NCI-H2081 treated with DMSO at 0.1 percent for 48 hours (cell line): ENCODE measurements at regions not wholly inside any gene's neighbourhood (a gene's known extent, or its start where the extent isn't known, plus 50 kb on each side); places are given as distances from the start of the nearest gene placed in this dataset.
"Not testable (repeated sequence)": the region's sequence is repeated elsewhere in the genome, so short reads cannot be mapped to it uniquely, and the experiment has no call there.

Source experiments
- DNase-seq: peaks from one replicate; lab custom pipeline; 2025; lab: John Stamatoyannopoulos, UW

DNA sequence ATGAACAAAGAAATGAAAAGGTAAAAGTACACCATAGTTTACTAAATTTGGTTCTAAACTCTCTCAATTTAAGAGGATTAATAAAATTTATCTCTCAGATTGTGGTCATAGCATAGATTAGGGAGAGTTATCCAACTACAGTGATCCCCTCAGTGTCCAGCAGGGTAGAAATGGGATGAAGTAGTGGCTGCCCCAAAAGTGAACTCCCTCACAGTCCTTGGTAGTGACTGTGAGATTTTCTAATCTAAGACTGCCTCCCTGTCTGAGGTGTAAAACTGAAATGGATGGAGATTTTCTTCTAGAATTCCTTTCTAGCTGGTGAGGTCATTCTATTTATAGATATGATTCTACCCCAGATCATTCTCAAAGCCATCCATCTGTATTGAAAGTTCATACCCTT, 455.5 kb downstream of the ACTL7B start:
- no peak for DNase-seq

DNA sequence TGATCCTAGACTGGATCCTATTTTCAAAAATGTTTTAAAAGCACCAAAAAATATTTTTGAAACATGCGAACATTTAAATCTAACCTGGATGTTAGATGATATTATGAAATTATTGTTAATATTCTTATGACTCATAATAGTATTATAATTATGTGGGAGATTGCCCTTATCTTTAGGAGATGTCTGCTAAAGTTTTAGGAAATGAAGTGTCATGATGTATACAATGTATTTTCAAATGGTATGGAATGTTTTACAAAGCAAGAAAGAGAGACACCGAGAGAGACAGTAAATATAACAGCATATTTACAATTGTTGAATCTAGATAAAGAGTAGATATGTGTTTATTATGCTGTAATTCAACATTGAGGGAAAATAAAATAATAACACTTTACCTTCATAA, 455.9 kb downstream of the ACTL7B start:
- DNase-seq: no peak

DNA sequence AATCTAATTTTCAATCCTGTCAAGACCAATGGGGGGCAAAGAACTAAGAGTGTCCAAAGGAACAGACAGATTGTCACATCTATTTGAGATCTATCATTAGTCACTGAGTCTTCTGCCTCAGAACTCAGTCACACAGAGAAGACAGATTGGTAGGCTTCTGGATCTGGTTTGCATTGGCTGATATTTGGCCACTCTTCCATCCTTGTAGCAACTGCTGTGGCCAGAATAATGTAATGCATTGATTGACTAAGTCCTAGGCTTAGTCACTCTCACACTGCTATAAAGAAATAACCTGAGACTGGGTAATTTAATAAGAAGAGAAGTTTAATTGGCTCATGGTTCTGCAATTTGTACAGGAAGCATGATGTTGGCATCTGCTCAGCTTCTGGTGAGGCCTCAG, 458.5 kb downstream of the ACTL7B start:
- no peak for DNase-seq

DNA sequence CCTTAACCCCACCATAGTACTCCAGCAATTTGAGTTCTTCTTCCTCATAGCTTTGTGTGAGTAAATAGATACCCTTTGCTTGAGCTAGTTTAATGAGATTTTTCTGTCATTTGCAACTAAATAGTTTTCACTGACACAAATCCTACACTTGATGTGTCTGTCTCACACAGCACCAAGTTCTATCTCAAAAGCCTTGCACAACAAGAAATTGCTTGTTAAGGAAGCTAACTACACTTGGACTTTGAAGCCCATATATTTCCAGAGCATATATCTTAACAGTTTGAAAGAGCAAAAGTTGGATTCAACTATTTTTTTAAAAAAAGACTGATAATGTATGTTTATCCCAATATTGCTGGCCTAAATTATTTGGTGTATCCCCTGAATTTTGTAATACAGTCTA, 459.2 kb downstream of the ACTL7B start:
- DNase-seq: no peak

DNA sequence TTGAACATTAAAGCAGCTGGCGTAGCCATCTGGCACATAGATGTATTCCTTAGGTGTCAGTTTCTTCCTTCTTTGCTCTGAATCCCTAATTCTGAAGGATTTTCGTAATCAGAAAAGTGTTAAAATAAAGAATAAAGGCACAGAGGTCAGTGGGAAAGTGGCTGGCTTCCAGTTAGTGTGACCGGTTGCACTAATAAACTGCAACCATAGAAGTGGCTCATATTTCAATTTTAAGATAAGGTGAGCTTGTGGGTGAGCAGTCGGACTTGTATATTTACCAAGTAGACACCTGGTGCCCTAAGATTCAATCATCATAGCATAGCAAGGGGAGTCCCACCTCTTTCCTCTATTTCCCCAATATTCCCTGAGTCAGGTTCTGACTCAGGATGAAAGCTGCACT, 459.6 kb downstream of the ACTL7B start:
- no peak for DNase-seq

DNA sequence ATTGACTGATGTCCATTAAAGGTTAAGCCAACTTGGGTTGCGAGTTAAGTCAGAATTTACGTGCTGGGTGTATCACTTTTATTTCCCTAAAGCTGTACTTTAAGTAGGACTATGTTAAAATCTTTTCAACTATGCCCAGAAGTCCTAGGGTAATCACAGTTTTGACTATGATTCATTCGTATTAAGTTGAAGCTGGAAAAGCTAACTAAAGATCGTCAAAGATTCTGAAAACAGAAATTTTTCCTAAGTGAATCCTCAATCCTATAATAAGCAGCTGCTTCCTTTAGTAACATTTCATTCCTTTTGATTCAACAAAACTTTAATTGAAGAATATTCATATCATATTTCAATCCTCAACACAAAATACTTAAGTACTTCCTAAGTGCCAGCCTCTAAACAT, 460.4 kb downstream of the ACTL7B start:
- DNase-seq: no peak

DNA sequence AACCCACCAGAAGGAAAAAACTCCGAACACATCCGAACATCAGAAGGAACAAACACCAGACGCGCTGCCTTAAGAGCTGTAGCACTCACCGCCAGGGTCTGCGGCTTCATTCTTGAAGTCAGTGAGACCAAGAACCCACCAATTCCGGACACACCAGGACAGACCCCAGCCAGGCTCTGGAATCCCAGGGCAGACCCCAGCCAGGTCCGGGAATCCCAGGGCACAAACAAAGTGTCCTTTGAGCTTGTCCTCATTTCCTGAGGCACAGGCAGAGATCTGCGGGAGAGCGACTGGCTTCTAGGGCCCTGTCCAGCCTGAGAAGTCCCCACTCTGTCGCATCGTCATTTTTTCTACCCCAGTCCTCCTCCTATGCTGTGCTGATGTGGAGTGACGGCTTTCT, 461.1 kb downstream of the ACTL7B start:
- no peak for DNase-seq

DNA sequence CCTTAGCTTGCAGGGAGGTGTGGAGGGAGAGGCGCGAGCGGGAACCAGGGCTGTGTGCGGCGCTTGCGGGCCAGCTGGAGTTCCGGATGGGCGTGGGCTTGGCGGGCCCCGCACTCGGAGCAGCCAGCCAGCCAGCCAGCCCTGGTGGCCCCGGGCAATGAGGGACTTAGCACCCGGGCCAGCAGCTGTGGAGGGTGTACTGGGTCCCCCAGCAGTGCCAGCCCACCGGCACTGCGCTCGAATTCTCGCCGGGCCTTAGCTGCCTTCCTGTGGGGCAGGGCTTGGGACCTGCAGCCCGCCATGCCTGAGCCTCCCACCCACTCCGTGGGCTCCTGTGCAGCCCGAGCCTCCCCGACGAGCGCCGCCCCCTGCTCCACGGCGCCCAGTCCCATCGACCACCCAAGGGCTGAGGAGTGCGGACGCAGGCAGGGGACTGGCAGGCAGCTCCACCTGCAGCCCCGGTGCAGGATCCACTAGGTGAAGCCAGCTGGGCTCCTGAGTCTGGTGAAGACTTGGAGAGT, 462.2 kb downstream of the ACTL7B start:
- not testable (repeated sequence) for DNase-seq

DNA sequence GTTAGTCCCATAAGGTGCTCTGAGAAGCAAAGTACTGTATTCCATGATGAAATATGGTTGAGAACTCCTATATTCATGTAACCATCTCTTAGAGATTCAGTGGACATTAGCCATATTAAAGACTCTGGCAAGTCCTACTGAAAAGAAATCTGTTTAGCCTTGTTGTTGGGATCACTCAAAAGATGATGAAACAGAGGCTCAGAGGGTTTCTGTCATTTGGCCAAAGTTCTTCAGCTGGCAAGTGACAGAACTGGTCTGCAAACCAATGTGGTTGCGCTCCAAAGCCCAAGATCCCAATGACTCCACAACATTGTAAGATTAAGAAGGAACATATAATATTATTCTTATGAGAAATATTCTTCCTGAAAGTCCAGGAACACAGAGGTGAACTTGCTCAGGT, 462.9 kb downstream of the ACTL7B start:
- DNase-seq: no peak

DNA sequence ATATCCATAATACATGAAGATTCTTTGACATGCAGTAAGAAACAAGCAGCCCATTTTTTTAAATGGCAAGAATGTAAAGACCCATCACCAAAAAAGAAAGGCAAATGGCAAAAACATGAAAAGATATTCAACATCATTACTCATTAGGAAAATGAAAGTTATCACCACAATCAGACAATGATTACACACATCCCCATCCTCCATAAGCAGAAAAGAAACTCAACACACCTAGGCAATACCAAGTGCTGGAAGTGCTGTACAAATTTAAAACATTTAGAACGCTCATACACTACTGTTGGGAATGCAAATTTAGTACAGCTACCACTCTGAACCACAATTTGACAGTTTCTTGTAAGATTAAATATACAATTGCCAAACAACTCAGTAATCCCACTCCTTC, 466.7 kb downstream of the ACTL7B start:
- DNase-seq: no peak

DNA sequence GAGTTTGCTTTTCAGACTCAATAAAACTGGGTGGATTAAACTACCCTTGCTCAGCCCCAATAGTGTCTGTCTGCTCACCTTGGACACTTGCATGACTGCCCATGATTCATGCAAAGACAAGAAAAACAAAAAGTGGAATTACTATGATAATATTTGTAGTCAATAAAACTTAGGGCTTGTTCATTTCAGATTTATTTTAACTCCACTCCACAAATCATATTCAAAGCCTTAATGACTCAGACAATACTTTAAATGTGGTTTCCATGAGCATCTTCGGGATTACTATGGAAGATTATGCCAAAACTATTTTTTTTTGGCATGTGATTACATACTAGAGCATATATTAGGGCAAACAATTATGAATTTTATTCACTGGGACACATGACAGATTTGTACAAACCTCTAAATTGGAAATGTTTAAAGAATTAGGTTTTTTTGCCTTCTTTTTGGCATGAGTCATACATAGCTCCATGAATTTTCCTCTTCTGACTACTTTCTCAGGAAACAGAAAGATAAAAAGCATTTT, 468.9 kb downstream of the ACTL7B start:
- no peak for DNase-seq

DNA sequence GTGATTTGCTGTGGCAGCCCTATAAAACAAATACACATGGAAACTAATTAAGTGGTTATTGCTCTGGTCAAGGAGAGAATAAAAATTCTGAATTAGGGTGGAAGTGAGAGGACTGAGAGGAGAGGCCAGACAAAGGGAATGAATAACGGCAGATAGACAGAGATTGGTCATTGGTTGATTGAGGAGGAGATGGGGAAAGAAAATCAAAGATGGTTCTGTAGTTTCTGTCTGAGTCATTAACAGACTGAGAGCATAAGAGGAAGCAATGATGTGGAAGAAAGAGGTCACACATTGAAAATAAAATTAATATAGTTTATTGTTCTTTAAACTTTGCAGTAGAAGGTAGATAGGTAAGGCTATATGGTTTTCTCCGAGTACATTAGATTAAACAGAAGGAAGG, 469.8 kb downstream of the ACTL7B start:
- DNase-seq: no peak

DNA sequence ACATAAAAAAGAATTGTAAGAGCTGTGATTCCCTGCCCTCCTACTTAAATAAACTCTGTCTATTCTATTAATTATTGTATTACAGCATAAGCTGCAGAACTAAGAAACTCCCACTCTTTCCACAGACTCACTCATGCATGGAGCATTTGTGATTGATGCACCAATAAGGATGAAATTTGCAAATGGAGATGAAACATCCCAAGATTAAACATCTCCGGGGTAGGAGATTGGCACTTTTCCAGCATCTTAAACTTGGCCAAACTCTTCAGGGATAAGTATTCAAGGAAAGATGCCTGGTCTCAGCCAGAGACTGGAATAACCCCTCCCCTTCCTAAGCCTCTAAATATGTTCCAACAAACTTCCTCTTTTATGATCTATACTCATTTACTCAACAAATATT, 472.0 kb downstream of the ACTL7B start:
- DNase-seq: no peak

DNA sequence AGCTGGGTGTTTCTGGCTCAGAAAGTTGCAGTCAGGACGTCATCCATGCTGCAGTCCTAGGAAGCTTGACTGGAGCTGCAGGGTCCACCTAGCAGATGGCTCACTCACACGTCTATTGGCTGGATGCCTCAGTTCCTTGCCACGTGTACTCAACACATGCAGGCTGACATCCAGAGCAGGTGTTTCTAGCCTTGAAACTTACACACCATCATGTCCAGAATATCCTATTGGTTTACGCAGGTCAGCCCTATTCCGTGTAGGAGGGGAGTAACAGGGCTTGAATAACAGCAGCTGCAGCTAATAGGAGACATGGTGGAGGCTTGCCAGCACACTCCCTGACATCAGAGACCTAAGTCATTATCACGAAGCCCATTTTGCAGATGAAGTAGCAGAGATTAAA, 473.5 kb downstream of the ACTL7B start:
- DNase-seq: no peak

DNA sequence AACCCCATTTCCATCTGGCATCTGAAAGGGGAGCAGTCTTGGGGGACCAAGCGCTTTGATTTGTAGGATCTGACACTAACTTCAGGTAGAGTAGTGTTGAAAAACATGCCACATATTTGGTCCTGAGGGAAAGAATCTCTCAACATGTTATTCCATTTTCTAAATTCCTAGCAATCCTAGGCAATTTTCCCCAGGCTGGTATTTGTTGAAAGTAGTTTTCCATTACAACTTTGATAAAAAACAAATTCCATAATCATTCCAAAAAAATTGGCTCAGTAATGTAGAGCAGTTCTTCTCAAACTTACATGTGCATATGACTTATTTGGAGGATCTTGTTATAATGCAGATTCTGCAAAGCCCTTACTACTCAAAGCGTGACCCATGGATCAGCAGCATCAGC, 477.9 kb downstream of the ACTL7B start:
- no peak for DNase-seq

DNA sequence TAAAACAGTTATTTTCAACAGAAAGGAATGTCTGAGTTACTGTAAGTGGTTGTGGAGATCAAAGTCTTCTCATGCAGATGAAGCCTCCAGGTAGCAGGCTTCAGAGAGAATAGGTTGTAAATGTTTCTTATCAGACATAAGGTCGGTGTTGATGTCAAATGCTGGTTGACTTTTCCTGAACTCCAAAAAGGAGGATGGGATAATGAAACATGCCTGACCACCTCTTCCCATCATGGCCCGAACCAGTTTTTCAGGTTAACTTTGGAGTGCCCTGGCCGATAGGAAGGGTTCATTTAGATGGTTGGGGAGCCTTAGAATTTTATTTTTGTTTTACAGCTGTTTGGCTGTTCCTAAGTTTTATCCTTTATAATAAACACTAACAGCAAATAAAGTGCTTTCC, 478.4 kb downstream of the ACTL7B start:
- DNase-seq: no peak

DNA sequence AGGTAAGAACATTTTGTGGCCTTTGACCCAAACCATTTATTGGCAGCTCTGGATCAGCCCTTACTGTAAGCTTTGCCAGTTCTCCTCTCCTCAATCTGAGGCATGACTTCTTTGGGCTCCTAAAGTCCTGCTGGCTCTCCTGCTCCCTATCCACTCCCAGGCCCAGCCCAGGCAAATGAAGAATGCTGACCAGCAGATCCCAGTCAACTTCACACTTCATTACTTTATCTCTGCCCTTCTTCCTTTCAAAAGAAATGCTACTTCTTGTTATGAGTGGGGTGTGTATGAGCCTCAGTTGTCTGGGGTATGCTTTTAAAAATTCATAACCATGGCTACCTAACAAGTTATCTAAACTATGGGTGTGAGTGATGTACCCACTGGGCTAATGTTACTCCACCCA, 479.6 kb downstream of the ACTL7B start:
- no peak for DNase-seq

DNA sequence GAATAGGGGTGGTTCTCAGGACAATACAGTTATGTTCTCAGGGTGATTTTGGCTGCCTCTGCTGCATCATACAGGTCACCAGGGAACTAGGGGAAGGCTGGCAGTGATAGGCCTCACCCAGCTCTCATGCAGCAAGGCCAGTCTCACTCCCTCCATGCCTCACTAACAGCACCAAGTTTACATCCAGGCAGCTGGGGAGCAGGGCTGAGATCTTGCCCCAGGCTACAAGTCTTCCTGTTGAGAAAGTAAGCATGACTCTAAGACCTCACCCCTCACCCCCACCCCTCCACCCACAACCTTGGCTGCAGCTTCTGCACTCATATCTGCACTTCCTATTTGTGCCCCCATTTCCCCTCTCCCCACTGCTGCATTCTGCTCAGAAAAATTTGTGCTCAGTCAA, 481.2 kb downstream of the ACTL7B start:
- no peak for DNase-seq

DNA sequence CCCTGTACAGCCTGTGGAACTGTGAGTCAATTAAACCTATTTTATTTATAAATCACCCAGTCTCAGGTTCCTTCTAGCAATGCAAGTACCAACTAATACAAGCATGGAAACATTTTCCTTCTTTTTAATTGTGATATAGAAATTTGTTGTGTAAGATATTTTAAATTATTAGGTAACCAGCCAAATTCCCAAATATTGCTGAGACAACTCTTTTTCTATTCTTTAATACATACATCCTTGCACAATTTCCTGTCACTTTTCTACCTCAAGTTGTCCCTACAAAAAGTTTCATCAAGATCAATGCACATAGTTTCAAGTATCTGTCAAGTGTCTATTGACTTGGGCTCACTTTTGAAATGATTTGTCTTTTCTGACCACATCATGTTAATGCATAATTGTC, 488.6 kb downstream of the ACTL7B start:
- DNase-seq: no peak

DNA sequence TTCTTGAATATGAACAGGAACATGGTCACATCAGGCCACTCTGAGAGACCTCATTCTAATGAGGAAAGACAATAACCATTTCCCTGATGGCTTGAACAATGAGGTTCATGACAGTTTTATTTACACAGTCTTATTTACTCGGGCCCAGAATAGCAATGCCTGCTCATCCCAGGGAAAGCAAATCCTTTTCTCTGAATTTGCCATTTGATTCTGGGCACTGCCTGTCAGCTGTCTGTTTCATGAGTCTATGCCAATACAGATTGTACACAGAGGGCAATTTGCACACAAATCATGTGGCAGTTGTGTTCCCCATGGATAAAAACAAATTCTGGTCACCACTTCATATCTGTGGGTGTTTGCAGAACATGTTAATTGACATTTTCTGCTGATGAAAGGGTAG, 492.5 kb downstream of the ACTL7B start:
- no peak for DNase-seq

DNA sequence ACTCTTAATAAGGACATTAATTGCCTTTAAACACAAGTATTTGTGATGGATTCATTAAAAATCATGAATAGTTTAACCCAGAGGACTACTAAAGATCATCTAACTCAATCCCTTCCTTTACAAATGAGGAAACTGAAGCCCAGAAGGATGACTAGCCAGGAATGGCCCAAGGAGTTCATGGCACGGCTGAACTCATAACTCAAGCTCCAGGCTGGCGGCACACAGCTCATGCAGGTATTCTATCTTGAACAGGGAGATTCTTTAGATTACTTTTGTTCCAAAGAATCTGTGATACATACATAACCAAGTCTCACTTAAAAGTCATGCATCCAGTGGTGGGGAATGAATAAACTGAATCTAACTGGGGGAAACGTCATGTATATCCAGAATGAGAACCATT, 495.5 kb downstream of the ACTL7B start:
- no peak for DNase-seq

DNA sequence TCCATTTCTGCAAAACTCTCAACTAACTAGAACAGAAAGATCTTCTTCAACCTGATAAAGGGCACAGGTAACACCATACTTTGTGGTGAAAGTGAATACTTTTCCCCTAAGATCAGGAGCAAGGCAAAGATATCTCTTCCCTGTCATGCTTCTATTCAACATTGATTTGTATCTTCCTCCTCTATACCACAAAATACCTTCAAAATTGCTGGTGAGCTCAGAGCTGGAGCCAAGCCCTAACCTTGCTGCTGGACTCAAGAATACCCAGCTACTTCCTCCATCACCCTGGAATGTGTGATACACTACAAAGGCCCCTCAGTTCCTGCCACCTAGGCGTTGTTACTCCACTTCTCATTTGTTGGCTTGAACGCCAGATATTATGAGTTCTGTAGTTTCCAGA, 499.0 kb downstream of the ACTL7B start:
- DNase-seq: no peak

DNA sequence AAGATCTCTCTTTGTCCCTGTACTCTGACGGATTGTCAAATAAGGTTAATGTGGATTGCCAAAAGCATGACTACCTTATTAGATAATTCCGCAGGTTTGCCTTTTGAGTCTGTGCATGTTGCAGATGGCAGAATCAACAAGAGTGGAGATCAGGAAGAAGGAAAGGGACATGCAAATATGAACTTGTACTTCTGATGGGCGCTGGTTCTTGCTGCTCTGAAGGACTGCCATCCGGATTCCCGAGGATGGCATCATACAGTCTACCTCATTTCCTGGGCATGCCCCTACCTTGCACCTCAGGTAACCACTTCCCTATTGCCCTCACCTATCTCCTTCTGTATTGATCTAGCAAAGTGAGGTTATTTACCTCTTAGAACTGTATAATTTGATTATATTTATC, 504.2 kb downstream of the ACTL7B start:
- DNase-seq: no peak

DNA sequence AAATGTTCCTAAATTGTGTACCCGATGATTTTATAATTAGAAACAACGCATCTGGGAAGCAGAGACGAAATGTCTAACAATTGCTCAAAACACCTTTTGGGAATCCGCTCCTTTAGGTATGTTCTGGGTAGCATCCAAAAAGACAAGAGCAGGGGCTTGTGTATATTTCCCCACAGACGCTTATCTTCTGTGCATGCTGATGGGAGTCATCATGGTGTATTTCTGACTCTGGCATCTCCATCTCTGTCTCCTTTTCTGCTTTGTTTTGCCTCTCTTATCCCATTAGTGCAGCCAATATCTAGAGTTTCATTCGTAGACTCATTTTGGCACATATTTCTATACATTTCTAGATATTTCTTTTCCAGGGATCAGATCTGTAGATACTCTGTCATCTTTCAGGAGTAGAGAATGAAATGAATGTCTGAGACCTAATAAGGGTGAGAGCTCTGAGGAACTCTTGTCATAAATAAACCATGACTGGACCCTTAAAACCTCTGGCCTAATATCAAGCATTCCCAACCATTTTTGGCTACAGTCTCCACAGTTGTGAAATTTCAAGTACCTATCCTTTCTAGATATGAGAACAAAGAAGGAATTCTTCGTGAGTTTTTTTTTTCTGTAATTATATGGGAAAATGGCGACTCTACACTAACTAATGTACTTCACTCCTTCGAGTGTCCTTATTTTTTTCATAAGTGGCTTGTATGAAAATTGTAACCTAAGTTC, 508.2 kb downstream of the ACTL7B start:
- no peak for DNase-seq
